SK-N-SH (cell line): ENCODE measurements at regions not wholly inside any gene's neighbourhood (a gene's known extent, or its start where the extent isn't known, plus 50 kb on each side); places are given as distances from the start of the nearest gene placed in this dataset.

Experiments used
- CTCF ChIA-PET: fragments of 300-600, 350-600 bp; formaldehyde crosslinking; extraction: SDS; loops from one replicate; lab custom pipeline; 2021; lab: Yijun Ruan, JAX
- POLR2A ChIA-PET: fragments of 350-600 bp; sonication (Branson Sonifier 250); formaldehyde crosslinking; extraction: SDS; loops from one replicate; lab custom pipeline; 2020; ENCODE audit warnings: antibody characterized with exemption, inconsistent platforms; lab: Yijun Ruan, JAX
- DNase-seq: peaks from one replicate; pipeline ENCODE4 v3.0.0; 2012
- H2AFZ ChIP-seq: fragments of 200-600 bp; sonication (generic); 2 replicates; pipeline ENCODE4 v1.8.1; 2016; ENCODE audit warnings: antibody characterized with exemption, mild to moderate bottlenecking, low read depth
- H3F3A ChIP-seq: fragments of 200-600 bp; sonication (generic); replicated peaks from 2 replicates; pipeline ENCODE3; 2016; ENCODE audit warnings: antibody characterized with exemption, mild to moderate bottlenecking; ENCODE audit not compliant: insufficient read depth
- H3K27ac ChIP-seq, 2 experiments: fragments of 200-500 bp in 1 of 2; fragments of 200-600 bp in 1 of 2; sonication (Bioruptor generic) in 1 of 2; sonication (generic), shearing (Covaris generic) in 1 of 2; 2 replicates each; pipeline versions ENCODE4 v1.5.1 to v1.6.1; 2014 to 2016; ENCODE audit warnings: low read depth in 2 of 2, inconsistent platforms in 1 of 2, low read length in 1 of 2, mild to moderate bottlenecking in 1 of 2, mixed read lengths in 1 of 2
- H3K27me3 ChIP-seq: fragments of 200-600 bp; sonication (generic), shearing (Covaris generic); 2 replicates; pipeline ENCODE4 v1.6.1; 2016; ENCODE audit warnings: mixed run types; ENCODE audit not compliant: insufficient read depth
- H3K36me3 ChIP-seq, 2 experiments: fragments of 200-500 bp in 1 of 2; fragments of 200-600 bp in 1 of 2; sonication (Bioruptor generic) in 1 of 2; sonication (generic) in 1 of 2; replicated peaks in 1 of 2; 2 replicates each; pipeline versions ENCODE3 to v1.5.1; 2014 to 2016; ENCODE audit warnings: low read length in 1 of 2, mild to moderate bottlenecking in 1 of 2; ENCODE audit not compliant: insufficient read depth in 2 of 2, control insufficient read depth in 1 of 2
- H3K4me1 ChIP-seq, 2 experiments: fragments of 200-500 bp in 1 of 2; fragments of 200-600 bp in 1 of 2; sonication (Bioruptor generic) in 1 of 2; sonication (generic), shearing (Covaris generic) in 1 of 2; 2 replicates each; pipeline versions ENCODE4 v1.5.1 to v1.6.1; 2014 to 2016; ENCODE audit warnings: low read depth in 1 of 2, low read length in 1 of 2, mixed run types in 1 of 2; ENCODE audit not compliant: insufficient read depth in 2 of 2, control insufficient read depth in 1 of 2
- H3K4me2 ChIP-seq: fragments of 200-600 bp; sonication (generic), shearing (Covaris generic); 2 replicates; pipeline ENCODE4 v1.6.1; 2017; ENCODE audit warnings: mixed run types
- H3K4me3 ChIP-seq, 2 experiments: fragments of 200-500 bp in 1 of 2; fragments of 200-600 bp in 1 of 2; sonication (Bioruptor generic) in 1 of 2; sonication (generic), shearing (Covaris generic) in 1 of 2; 2 replicates each; pipeline versions ENCODE4 v1.5.1 to v1.8.1; 2014 to 2016; ENCODE audit warnings: low read depth in 2 of 2, inconsistent platforms in 1 of 2, low read length in 1 of 2, mild to moderate bottlenecking in 1 of 2, mixed read lengths in 1 of 2, moderate library complexity in 1 of 2
- H3K79me2 ChIP-seq: fragments of 200-600 bp; sonication (generic); 2 replicates; pipeline ENCODE4 v1.8.1; 2017; ENCODE audit warnings: mild to moderate bottlenecking; ENCODE audit not compliant: insufficient read depth
- H3K9ac ChIP-seq: fragments of 200-600 bp; sonication (generic); 2 replicates; pipeline ENCODE4 v1.6.1; 2017; ENCODE audit warnings: mixed run types
- H3K9me2 ChIP-seq: fragments of 200-600 bp; sonication (generic); 2 replicates; pipeline ENCODE4 v1.6.1; 2017; ENCODE audit warnings: mixed run types
- H3K9me3 ChIP-seq: fragments of 200-600 bp; sonication (generic); 2 replicates; pipeline ENCODE4 v1.6.1; 2017; ENCODE audit warnings: mixed run types, mild to moderate bottlenecking, moderate library complexity
- H4K20me1 ChIP-seq: fragments of 200-600 bp; sonication (generic); 2 replicates; pipeline ENCODE4 v1.6.1; 2017; ENCODE audit warnings: mild to moderate bottlenecking, mixed run types; ENCODE audit not compliant: insufficient read depth
- CHD2 ChIP-seq: fragments of 150-350 bp; IDR thresholded peaks from 2 replicates; pipeline ENCODE4 v1.6.1; 2018; ENCODE audit warnings: low read length; ENCODE audit not compliant: partially characterized antibody
- CTCF ChIP-seq: fragments of 200-600 bp; sonication (generic); IDR thresholded peaks from 2 replicates; pipeline ENCODE4 v1.6.1; 2017; ENCODE audit warnings: antibody characterized with exemption, mild to moderate bottlenecking, moderate library complexity
- ELF1 ChIP-seq: IDR thresholded peaks from 2 replicates; pipeline ENCODE4 v1.4.0; 2012
- EP300 ChIP-seq, 2 experiments: IDR thresholded peaks; 2 replicates each; pipeline versions ENCODE4 v1.4.0 to v1.6.1; 2012; ENCODE audit warnings: borderline replicate concordance in 1 of 2, low read depth in 1 of 2, low read length in 1 of 2
- FOXJ3 ChIP-seq: sonication (generic); formaldehyde crosslinking; IDR thresholded peaks from 2 replicates; pipeline ENCODE4 v1.5.1; 2020; ENCODE audit warnings: mild to moderate bottlenecking, missing genetic modification reagents
- FOXM1 ChIP-seq: IDR thresholded peaks from 2 replicates; pipeline ENCODE4 v1.4.0; 2012; ENCODE audit warnings: low read depth, mild to moderate bottlenecking
- GABPA ChIP-seq: IDR thresholded peaks from 2 replicates; pipeline ENCODE4 v1.4.0; 2012; ENCODE audit warnings: low read depth, mild to moderate bottlenecking
- GATA2 ChIP-seq: sonication (generic); formaldehyde crosslinking; IDR thresholded peaks from 2 replicates; pipeline ENCODE4 v1.5.0; 2020; ENCODE audit warnings: mild to moderate bottlenecking, missing genetic modification reagents
- JUND ChIP-seq: IDR thresholded peaks from 2 replicates; pipeline ENCODE4 v1.4.0; 2012
- MAX ChIP-seq: IDR thresholded peaks from 2 replicates; pipeline ENCODE4 v1.4.0; 2012; ENCODE audit warnings: low read depth
- MXI1 ChIP-seq: IDR thresholded peaks from 2 replicates; pipeline ENCODE4 v1.6.1; 2012; ENCODE audit warnings: mild to moderate bottlenecking, low read depth, low read length, improper control_type of control experiment
- PBX3 ChIP-seq: IDR thresholded peaks from 2 replicates; pipeline ENCODE4; 2012
- POLR2AphosphoS5 ChIP-seq: IDR thresholded peaks from 2 replicates; pipeline ENCODE4 v1.6.1; 2012; ENCODE audit warnings: low read depth, low read length
- RAD21 ChIP-seq: IDR thresholded peaks from 2 replicates; pipeline ENCODE4 v1.6.1; 2012; ENCODE audit warnings: mild to moderate bottlenecking, low read length
- RCOR1 ChIP-seq: fragments of 150-350 bp; IDR thresholded peaks from 2 replicates; pipeline ENCODE4 v1.6.1; 2017; ENCODE audit warnings: antibody characterized with exemption, low read length
- RXRA ChIP-seq: IDR thresholded peaks from 2 replicates; pipeline ENCODE4 v1.4.0; 2012; ENCODE audit warnings: low read depth, mild to moderate bottlenecking, borderline replicate concordance
- SMC3 ChIP-seq: IDR thresholded peaks from 2 replicates; pipeline ENCODE4 v1.6.1; 2012; ENCODE audit warnings: low read depth, low read length, improper control_type of control experiment
- TAF1 ChIP-seq: IDR thresholded peaks from 2 replicates; pipeline ENCODE4 v1.6.1; 2012; ENCODE audit warnings: low read depth, mild to moderate bottlenecking, low read length, moderate library complexity, borderline replicate concordance
- TEAD4 ChIP-seq: IDR thresholded peaks from 2 replicates; pipeline ENCODE4 v1.4.0; 2012; ENCODE audit warnings: mild to moderate bottlenecking, borderline replicate concordance; ENCODE audit not compliant: insufficient read depth
- USF1 ChIP-seq: IDR thresholded peaks from 2 replicates; pipeline ENCODE4 v1.4.0; 2012; ENCODE audit warnings: low read depth, borderline replicate concordance
- YY1 ChIP-seq: IDR thresholded peaks from 2 replicates; pipeline ENCODE4 v1.4.0; 2012; ENCODE audit warnings: low read depth, mild to moderate bottlenecking
- WGBS: methylation state at CpG from one replicate; pipeline ENCODE4 v1.1.6; 2017; ENCODE audit warnings: low lambda C conversion rate; 5-methylcytosine and 5-hydroxymethylcytosine counted together
- TF ChIP-seq, protein P1 (sequence below): fragments of 150-350 bp; IDR thresholded peaks from 2 replicates; pipeline ENCODE4 v1.6.1; 2016; ENCODE audit warnings: mild to moderate bottlenecking, low read depth, low read length
- TF ChIP-seq, protein P2 (sequence below): IDR thresholded peaks from 2 replicates; pipeline ENCODE4 v1.6.1; 2012; ENCODE audit warnings: mild to moderate bottlenecking, low read depth, low read length, moderate library complexity
- TF ChIP-seq, protein P3 (sequence below): fragments of 150-350 bp; IDR thresholded peaks from 2 replicates; pipeline ENCODE4 v1.6.1; 2017; ENCODE audit warnings: antibody characterized with exemption, low read length, low read depth, borderline replicate concordance

- no peaks in the 10 kb centered on the region for H4K20me1 ChIP-seq
- H2AFZ ChIP-seq, result no peak overlapping the region
- CTCF ChIA-PET, result interaction anchor here (0.9 to 3.4 kb wide), 3 partner anchors 13 to 144 kb away, joined by 3 to 14 read pairs (median 4); no protein-coding TSS in a partner anchor
- no peaks in the 10 kb centered on the region for H3K36me3 ChIP-seq
- H3K79me2 ChIP-seq, result no peaks in the 10 kb centered on the region
- H3K9me2 ChIP-seq, result no peaks in the 10 kb centered on the region; the same call in 1 of the 2 replicates
- WGBS, result 49% methylated on average over 3 of the region's 3 CpGs
- POLR2A ChIA-PET, result no interaction called here
- peaks cover 8 to 31% of the 10 kb centered on the region in 2 experiments for H3K4me1 ChIP-seq
- peaks cover 8% of the 10 kb centered on the region for H3F3A ChIP-seq
- H3K9me3 ChIP-seq, result no peaks in the 10 kb centered on the region
- H3K4me2 ChIP-seq, result no peak overlapping the region
- no peaks in the 10 kb centered on the region for H3K27me3 ChIP-seq
- no peak overlapping the region for H3K4me3 ChIP-seq
- no peak overlapping the region for H3K9ac ChIP-seq
- peak overlapping the region in 1 of 2 experiments; percentile 87; a peak in 2 of 4 replicates for H3K27ac ChIP-seq
- DNase-seq, result peak; percentile 11
- peak; percentile 91 for TF ChIP-seq RCOR1
- TF ChIP-seq GATA2 (CRISPR knock-in tag), result peak; percentile 94
- no peak for TF ChIP-seq MAX
- TF ChIP-seq, protein P1, sequence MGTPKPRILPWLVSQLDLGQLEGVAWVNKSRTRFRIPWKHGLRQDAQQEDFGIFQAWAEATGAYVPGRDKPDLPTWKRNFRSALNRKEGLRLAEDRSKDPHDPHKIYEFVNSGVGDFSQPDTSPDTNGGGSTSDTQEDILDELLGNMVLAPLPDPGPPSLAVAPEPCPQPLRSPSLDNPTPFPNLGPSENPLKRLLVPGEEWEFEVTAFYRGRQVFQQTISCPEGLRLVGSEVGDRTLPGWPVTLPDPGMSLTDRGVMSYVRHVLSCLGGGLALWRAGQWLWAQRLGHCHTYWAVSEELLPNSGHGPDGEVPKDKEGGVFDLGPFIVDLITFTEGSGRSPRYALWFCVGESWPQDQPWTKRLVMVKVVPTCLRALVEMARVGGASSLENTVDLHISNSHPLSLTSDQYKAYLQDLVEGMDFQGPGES, result no peak
- TF ChIP-seq ELF1, result no peak
- TF ChIP-seq GABPA, result no peak
- TF ChIP-seq FOXM1, result no peak
- TF ChIP-seq MXI1, result peak; percentile 80; the same call in 1 of the 2 replicates
- TF ChIP-seq EP300 (IDR thresholded peaks at IDR 0.05; ENCODE audit: borderline replicate concordance in 1 of 2, low read depth in 1 of 2, low read length in 1 of 2), result peak in 1 of 2 experiments; percentile 98; a peak in 2 of 4 replicates
- TF ChIP-seq YY1, result no peak
- no peak for TF ChIP-seq SMC3
- no peak for TF ChIP-seq RXRA
- TF ChIP-seq JUND, result no peak
- peak; percentile 60; the same call in 1 of the 2 replicates for TF ChIP-seq FOXJ3 (CRISPR knock-in tag)
- TF ChIP-seq, protein P2, sequence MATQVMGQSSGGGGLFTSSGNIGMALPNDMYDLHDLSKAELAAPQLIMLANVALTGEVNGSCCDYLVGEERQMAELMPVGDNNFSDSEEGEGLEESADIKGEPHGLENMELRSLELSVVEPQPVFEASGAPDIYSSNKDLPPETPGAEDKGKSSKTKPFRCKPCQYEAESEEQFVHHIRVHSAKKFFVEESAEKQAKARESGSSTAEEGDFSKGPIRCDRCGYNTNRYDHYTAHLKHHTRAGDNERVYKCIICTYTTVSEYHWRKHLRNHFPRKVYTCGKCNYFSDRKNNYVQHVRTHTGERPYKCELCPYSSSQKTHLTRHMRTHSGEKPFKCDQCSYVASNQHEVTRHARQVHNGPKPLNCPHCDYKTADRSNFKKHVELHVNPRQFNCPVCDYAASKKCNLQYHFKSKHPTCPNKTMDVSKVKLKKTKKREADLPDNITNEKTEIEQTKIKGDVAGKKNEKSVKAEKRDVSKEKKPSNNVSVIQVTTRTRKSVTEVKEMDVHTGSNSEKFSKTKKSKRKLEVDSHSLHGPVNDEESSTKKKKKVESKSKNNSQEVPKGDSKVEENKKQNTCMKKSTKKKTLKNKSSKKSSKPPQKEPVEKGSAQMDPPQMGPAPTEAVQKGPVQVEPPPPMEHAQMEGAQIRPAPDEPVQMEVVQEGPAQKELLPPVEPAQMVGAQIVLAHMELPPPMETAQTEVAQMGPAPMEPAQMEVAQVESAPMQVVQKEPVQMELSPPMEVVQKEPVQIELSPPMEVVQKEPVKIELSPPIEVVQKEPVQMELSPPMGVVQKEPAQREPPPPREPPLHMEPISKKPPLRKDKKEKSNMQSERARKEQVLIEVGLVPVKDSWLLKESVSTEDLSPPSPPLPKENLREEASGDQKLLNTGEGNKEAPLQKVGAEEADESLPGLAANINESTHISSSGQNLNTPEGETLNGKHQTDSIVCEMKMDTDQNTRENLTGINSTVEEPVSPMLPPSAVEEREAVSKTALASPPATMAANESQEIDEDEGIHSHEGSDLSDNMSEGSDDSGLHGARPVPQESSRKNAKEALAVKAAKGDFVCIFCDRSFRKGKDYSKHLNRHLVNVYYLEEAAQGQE, result no peak
- no peak for TF ChIP-seq POLR2AphosphoS5
- TF ChIP-seq, protein P3, sequence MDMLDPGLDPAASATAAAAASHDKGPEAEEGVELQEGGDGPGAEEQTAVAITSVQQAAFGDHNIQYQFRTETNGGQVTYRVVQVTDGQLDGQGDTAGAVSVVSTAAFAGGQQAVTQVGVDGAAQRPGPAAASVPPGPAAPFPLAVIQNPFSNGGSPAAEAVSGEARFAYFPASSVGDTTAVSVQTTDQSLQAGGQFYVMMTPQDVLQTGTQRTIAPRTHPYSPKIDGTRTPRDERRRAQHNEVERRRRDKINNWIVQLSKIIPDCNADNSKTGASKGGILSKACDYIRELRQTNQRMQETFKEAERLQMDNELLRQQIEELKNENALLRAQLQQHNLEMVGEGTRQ, result no peak
- TF ChIP-seq CTCF, result no peak
- no peak for TF ChIP-seq PBX3
- TF ChIP-seq RAD21, result peak; percentile 41; the same call in 1 of the 2 replicates
- peak; percentile 52 for TF ChIP-seq CHD2
- no peak for TF ChIP-seq USF1
- TF ChIP-seq TAF1, result no peak
- no peak for TF ChIP-seq TEAD4
Observed at GRCh38 chr13:33932769-33933406, 114.9 kb downstream of the RFC3 start.
